Stimulated activated naive CD8-positive, alpha-beta T cell treated with anti-CD3 and anti-CD28 coated beads, Interleukin-15, Interleukin-2, amounts not matched to agents 100 U/mL and 50 U/mL, for 24 hours (primary cell): ENCODE measurements at regions not wholly inside any gene's neighbourhood (a gene's known extent, or its start where the extent isn't known, plus 50 kb on each side); places are given as distances from the start of the nearest gene placed in this dataset.

ENCODE experiments used
- ATAC-seq: fragments of 150-1000 bp; cut with Tn5 transposase; one replicate; pipeline ENCODE4 v1.10.0; 2021
- DNase-seq: peaks from one replicate; pipeline ENCODE4 v3.0.0; 2021

DNA sequence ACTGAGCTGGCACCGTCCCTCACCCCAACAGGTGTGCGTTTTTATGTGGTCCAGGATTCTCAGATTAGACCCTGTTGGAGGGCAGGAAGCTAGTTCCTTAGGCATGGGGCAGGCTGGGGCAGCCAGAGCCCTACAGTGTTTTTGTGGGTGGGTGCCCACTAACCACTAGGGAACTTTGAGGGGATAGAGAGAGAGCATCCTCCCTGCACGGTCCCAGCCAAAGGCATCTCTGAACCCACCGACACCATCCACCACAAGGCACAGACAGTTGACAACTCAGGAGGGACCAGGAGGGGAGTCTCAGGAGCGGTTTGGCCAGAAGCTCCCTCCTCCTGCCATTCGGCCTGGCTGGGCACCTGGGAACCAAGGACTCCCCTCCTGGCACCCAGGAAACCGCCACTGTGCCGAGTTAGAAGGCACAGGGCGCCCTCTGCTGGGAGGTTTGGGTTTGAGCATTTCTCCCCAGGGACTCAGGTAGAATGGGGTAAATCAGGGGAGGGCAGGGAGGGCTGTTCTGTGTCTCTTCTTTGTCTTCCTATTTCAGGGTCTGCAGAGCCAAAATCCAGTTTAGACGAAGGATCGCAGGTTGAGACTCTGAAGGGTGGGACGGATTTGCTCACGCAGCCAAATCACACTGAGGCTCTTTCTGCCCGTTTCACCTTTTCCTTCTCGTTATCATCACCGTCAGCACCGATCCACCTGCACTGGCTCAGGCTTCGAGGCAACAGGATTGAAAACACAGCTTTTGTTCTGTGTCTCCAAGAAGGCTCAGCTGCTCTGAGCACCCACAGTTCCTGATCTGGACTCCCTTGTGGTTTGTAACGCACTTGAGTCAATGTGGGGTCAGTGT lies 84.8 kb upstream of the COL13A1 start:
- DNase-seq (peak; percentile 74), ATAC-seq (peak; percentile 49)

DNA sequence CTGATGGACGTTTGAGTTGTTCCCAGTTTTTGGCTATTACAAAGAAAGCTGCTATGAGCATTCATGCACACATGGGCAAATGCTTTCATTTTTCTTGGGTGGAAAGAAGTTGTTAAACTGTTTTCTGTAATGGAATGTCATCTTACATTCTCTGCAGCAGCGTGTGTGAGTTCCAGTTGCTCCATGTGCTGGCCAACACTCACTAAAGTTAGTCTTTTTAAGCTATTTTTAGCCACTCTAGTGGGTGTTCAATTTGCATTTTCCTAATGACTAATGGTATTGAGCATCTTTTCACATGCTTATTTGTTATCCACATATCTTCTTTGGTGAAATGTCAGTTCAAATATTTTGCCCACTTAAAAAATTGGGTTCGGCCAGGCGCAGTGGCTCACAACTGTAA lies 82.8 kb upstream of the COL13A1 start:
- no peak for DNase-seq
- no peak for ATAC-seq

- no peak for ATAC-seq
- no peak for DNase-seq
These were observed 79.9 kb upstream of the COL13A1 start for GRCh38 chr10:69721690-69722310.

- ATAC-seq, result no peak
- no peak for DNase-seq
These were observed 78.1 kb upstream of the COL13A1 start for GRCh38 chr10:69723653-69724052.

GRCh38 chr10:69726850-69727249 lies 74.9 kb upstream of the COL13A1 start:
- ATAC-seq, result no peak
- DNase-seq, result no peak

DNA sequence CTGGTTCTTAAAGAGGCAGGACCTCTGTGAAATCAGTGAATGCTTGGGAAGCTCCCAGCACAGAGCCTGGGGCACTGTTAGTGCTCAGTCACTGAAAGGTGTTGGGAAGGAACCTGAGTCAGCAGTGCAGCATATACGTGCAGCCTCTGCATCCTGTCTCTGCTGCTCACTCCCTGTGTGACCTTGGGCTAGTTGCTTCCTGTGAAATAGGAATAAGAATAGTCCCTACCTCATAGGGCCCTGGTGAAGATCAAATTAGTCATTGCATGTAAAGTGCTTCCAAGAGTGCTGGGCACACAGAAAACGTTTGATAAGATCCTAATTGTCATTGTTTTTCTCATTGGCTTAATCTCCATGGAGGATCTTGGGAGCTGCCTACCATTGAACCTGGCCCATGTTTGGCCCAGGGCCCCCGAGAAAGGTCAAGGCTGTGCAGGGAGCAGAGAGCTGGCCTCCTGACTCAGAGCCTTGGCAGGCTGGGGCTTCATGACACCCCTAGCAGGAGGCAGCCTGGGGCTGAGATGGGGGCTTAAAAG lies 73.3 kb upstream of the COL13A1 start:
- ATAC-seq, result no peak
- DNase-seq, result no peak

GRCh38 chr10:69729326-69730048 lies 72.2 kb upstream of the COL13A1 start:
- no peak for DNase-seq
- no peak for ATAC-seq

DNA sequence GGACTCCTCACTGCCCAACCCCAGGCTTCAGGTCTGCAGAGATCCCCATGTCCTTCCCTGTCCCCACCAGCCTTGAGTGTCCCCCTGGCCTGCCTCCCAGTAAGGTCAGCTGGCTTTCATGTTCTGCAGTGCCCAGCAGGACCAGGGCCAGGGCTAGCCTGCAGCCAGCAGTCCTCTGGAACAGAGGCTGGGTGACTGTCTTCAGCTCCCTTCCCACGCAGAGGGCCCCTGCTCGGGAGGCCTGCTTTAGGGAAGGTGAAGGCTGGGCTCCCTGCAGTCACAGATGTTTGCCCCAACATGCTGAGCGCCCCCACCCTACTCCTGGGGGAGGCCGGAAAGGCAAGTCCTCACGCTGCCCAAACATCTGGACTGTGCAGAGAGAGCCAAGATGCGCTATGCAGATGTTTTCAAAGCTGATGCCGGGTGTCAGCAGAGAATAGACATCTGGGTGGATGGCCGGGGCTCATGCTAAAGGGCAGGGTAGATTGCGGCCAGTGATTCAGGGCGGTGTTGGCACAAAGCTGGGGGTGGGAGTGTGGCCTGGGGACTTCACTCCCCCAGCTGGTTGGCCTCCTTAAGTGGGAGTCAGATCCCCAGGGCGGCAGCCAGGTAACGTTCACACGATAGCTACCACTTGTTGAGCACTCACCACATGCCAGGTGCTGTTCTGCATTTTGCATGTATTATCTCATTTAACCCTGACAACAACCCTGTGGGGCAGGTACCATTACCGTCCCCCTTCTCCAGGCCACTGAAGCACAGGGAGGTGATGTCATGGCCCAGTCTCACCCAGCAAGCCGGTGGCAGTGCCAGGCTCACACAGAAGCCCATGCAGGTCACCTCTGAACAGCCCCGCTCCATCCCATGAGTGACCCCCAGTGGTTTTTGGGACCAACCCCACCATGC lies 71.2 kb upstream of the COL13A1 start:
- ATAC-seq (no peak), DNase-seq (no peak)

DNA sequence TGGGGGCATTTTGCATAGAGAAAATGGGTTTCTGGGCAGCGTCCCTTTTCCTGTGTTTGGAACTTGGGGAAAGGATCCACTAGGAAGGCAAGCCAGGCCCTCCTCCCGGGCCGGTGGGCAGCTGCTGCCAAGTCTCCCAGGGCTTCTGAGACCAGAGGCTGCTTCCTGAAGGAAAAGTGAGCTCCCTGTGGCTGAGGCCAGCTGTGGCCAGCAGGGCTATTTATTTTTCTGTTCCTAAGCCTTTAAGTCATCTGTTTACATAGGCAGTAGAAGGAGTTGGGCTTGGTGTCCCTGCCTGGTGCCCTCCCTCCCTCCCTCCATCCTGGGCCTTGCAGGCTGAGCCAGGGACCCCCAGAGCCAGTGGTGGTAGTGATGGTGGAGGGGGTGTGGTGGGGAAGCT lies 70.5 kb upstream of the COL13A1 start:
- DNase-seq (no peak), ATAC-seq (no peak)

DNA sequence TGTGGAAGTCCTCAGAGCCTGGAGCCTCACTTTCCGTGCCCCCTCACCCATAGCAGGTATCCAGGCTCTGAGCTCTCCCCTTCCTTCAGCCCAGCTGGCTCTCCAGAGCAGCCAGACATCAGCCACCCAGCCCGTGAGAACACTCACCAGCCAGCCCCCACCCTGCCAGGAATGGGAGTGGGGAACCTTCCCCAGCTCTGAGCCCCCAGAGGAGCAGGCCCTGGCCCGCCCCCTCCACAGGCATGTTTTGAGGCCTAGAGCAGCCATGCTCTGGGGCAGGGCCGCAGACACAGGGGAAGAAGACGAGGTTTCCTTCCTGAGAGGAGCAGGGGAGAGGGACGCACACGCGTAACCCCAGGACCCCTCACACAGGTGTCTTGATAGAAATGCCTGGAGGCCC lies 70.0 kb upstream of the COL13A1 start:
- DNase-seq (no peak), ATAC-seq (no peak)

- DNase-seq, result no peak
These were observed 69.4 kb upstream of the COL13A1 start for GRCh38 chr10:69732147-69732825.

GRCh38 chr10:69732826-69733150 lies 68.9 kb upstream of the COL13A1 start:
- DNase-seq (no peak), ATAC-seq (no peak)

More at GRCh38 chr10:69732147-69732825, 69.4 kb upstream of the COL13A1 start:
- ATAC-seq, result no peak

- ATAC-seq, result no peak
- DNase-seq, result no peak
These were observed 67.9 kb upstream of the COL13A1 start for GRCh38 chr10:69733791-69734261.

- ATAC-seq (no peak), DNase-seq (no peak)
These were observed 67.3 kb upstream of the COL13A1 start for GRCh38 chr10:69734416-69734796.

GRCh38 chr10:69734797-69735468 lies 66.8 kb upstream of the COL13A1 start:
- ATAC-seq, result peak; percentile 77

GRCh38 chr10:69736886-69737641 lies 64.6 kb upstream of the COL13A1 start:
- no peak for DNase-seq
- ATAC-seq, result no peak

More at GRCh38 chr10:69734797-69735468, 66.8 kb upstream of the COL13A1 start:
- peak; percentile 24 for DNase-seq

GRCh38 chr10:69738071-69738470 lies 63.6 kb upstream of the COL13A1 start:
- ATAC-seq, result no peak
- DNase-seq, result no peak

DNA sequence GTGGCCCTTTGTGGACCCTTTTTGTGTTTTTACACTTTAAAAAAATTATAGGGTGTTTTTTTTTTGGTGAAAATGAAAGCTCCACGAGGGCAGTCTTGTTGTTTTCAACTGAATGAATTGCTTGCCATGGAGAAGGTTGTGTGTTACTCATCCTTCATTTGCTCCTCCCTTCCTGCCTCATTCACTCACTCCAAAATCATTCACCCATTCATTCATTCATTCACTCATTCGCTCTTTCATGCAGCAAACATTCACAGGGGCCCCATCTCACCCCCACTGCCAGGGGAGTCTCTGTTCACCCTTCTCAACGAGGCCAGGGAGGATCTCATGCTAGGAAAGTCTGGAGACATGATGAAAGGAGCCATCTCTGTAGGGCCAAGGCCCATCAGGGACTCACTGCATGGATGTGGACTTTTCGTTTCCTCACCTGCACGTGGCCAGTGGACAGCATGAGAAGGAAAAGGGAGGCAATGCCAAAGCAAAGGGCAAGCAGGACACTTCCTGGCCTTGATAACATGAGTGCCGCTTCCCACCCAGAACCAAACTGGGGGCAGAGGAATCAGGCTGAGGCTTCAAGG lies 62.8 kb upstream of the COL13A1 start:
- ATAC-seq, result no peak
- no peak for DNase-seq

- no peak for DNase-seq
- ATAC-seq, result no peak
These were observed 62.1 kb upstream of the COL13A1 start for GRCh38 chr10:69739634-69740033.
